GM21619 (cell line): ENCODE measurements at regions not wholly inside any gene's neighbourhood (a gene's known extent, or its start where the extent isn't known, plus 50 kb on each side); places are given as distances from the start of the nearest gene placed in this dataset.

Experiments used
- ATAC-seq: cut with Tn5 transposase; IDR thresholded peaks from one replicate; pipeline ENCODE4 v1.9.1; 2021; ENCODE audit not compliant: unreplicated experiment

GRCh38 chr1:190540366-190540765 is 62.7 kb upstream of the BRINP3 start:
- ATAC-seq: no peak

DNA sequence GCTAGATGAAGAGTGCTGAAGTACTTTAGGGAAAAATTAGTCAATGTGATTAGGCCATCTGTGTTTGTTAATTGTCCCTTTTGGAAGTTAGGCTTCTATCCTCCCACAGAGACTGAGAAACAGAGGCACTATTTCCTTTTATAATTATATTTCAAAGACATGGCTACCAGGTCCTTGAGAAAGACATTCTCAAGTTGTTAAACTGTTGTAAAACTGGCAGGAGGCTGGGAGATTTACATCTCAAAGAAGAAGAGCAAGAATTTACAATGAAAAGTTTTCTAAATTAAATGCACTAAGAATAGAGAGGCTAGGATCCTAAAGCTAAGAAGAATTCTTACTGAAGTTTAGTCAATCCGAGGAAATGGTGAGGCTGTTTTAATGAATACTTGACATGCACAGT is 74.0 kb upstream of the BRINP3 start:
- no peak for ATAC-seq

DNA sequence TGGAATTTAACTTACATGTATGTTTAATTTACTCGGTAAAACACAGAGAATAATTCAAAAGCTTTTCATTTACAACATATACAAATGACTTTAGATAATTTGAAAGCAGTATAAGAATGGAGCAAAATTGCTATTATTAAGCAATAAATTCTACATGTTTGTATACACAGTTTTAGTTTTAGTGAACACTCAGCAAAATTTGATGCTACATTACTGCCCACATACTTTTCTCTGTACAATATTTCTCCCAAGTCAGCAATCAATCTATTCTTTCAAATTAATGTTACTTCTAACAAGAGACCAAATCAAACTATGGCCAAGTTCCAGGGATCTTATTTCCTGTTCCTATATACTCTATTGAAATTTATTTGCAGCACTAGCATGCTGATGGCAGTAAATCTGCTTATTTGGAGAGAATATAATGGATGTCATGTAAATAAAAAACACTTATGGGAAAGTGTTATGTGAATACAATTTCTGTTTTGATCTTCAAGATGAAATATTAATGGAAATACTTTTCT is 82.6 kb upstream of the BRINP3 start:
- ATAC-seq: no peak

DNA sequence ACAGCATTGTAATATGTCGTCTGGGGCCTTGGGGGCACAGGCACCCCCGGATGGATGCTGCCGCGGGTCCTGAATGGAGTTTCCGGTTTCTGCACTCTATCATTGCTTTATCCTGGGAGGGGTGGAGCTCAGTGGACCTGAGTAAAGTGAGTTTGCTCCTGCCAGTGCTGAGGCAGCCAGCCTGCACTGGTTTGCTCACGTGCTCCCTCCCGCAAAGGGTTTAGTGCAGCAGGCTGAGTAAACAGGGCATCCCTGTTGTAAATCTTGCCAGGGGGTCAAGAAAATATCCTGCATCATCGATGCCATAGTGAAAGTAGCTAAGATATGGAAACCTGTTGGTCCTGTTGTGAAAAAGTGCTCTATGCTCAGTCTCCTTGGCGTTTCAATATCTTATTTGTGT is 85.6 kb upstream of the BRINP3 start:
- ATAC-seq: no peak

DNA sequence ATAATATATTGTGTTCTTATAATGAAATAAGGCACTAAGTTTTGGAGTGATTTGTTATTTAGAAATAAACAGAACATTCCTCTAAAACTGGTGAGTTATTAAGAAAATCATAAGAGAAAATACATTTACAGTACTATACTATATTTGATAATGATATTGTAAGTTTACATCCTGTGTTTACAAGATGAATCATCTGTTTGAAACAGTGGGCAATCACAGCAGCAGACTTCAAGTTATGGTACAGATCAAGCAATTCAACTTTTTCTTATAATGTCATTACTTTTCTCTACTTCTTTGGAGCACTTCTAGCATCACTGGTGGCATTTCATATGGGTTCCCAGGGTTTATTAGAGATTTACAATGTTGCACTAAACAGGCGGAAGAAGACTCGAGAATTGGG is 86.5 kb upstream of the BRINP3 start:
- ATAC-seq: no peak

DNA sequence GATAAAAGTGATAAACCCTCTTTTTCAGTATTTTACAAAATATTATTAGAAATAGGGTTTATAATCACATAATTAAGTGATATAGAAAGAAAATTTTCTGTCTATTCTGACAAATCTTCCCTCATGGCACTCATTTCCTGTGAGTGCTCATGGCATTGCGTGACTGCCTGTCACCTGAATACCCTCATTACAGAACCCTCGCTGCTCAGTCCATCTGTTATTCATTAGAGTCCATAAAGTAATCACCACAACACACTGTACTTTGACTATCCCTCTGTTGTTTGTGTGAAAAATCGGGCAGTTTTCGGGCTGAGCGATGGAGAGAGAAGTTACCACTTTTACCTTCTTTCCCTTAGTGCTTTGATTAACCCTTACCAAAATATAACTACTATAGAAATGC is 100.4 kb upstream of the BRINP3 start:
- ATAC-seq: no peak

DNA sequence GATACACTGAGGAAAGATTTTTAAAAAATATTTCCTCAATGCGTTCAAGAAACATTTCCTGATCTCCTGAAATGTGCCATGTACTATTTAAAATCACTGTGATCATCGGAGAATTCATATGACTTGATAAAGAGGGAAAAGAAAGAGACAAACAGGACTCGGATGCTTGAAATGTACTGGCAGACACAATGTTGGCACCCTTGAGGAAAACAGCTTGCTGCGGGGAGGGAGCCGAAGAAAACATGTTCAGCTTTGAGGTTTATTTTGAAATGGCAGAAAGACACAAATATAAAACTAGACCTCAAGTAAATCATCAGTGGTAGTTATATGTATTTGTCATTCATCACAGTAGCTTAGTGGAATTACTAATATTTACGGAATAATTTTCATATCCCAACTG is 100.9 kb upstream of the BRINP3 start:
- no peak for ATAC-seq

DNA sequence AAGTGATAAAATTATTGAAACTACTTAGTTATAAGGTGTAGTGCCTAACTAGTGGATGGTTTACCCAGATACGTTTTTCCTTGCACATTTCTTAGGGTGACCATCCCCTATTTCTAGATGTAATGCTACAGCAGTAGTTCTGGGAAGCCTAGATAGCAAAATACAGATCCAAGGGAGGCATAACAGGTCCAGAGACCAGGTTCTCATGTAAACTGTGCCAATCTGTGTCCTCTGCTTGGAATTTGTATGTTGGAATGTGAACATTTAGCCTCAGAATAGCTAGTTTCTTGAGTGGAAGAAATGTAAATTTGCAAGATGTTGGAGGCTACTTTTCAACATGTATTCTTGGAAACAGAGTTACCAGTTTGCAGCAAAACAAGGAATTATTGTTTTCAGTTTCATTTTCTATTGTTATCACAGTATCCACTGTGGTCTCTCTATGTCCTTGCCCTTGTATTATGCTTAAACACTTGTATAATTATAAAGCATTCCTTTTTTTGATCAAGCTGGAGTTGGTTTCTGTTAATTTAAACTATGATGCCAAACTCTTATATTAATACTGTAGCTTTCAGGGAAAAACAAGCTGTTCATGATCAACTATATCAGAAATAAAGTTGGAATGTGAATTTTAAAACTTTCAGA is 102.0 kb upstream of the BRINP3 start:
- no peak for ATAC-seq

GRCh38 chr1:190583862-190584261 is 106.2 kb upstream of the BRINP3 start:
- ATAC-seq: no peak

DNA sequence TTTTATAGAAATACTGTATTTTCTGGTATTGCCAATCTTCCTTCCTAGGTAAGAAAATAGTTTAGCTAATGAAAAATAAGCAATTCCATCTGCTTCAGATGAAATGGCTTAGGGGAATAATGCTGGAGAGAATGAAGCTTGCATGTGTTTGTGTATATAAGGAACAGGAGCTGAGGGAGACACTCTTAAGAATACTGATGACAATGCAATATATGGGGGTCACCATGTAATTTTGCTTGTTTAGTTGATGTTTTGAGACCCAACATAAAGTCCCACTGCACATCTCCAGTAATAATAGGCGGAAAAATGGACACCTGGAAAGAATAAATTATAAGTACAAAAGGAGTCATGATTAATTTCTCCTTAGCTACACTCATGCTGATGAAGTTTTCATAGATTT is 110.8 kb upstream of the BRINP3 start:
- no peak for ATAC-seq

- ATAC-seq: no peak
Measured at GRCh38 chr1:190595438-190595837, 117.8 kb upstream of the BRINP3 start.

DNA sequence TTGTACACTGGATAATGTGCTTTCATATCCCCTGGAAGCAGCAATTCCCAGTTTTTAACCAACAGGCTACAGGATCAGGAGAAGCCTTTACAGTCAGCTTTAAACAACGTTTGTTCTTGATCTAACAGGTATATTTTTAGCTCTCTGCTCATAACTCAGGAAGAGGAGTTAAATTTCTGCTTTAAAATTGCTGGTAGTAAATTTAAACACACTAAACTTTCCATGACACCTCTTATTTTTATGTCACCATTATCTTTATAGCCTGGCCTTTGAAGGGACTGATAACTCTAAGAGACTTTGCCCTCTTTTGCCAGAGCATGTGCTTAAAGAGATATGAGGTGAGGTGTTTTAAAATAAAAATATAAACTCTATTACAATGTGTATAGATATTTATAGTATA is 119.6 kb upstream of the BRINP3 start:
- ATAC-seq: no peak

DNA sequence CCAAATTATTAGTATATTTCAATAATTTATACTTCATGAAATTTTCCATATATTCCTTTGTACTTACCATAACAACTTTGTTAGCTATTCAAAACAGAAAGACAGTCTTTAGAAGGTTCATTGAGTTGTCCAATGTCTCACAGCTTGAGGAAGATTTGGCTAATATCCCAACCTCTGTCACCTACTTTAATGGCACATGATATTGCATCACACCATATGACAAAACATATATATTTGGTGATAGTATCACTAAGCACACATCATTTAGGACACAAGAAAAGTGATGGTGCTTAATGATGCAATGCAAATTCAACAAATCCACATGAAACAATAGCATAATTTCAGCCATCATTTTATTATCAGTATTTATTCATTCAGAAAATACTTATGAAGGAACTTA is 122.0 kb upstream of the BRINP3 start:
- ATAC-seq: no peak

DNA sequence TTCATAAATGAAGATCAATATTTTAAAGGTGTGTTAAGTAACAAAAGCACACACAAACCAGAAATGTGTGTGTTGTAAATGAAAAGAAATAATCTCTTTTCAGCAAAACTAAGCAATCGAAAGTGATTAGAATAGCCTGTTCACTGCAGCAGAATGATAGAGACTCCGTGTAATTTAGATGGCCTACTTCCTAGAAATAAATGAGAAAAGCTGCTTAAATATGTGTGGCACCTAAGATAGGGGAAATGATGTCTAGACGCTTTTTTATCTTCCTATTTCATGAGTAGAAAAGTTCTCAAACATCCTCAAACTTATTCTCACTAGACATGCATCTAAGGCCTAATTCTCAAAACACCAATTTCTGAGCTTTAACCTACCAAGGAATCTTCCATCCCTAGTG is 124.7 kb upstream of the BRINP3 start:
- ATAC-seq: no peak

- ATAC-seq: no peak
Measured at GRCh38 chr1:190608282-190608681, 130.6 kb upstream of the BRINP3 start.

DNA sequence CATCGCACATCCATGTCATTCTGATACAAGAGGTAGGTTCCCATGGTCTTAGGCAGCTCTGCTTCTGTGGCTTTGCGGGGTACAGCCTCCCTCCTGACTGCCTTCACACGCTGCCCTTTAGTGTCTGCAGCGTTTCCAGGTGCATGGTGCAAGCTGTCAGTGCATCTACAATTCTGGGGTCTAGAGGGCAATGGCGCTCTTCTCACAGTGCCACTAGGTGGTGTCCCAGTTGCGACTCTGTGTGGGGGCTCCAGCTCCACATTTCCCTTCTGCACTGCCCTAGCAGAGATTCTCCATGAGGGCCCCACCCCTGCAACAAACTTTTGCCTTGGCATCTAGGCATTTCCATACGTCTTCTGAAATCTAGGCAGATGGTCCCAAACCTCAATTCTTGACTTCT is 138.2 kb upstream of the BRINP3 start:
- ATAC-seq: no peak

GRCh38 chr1:190616235-190616634 is 138.6 kb upstream of the BRINP3 start:
- ATAC-seq: no peak

- ATAC-seq: no peak
Measured at GRCh38 chr1:190619724-190620123, 142.1 kb upstream of the BRINP3 start.

- ATAC-seq: no peak
Measured at GRCh38 chr1:190633488-190633887, 155.8 kb upstream of the BRINP3 start.

GRCh38 chr1:190634134-190634533 is 156.5 kb upstream of the BRINP3 start:
- ATAC-seq: no peak

GRCh38 chr1:190649553-190649952 is 171.9 kb upstream of the BRINP3 start:
- ATAC-seq: no peak

- ATAC-seq: no peak
Measured at GRCh38 chr1:190658907-190659306, 181.2 kb upstream of the BRINP3 start.

DNA sequence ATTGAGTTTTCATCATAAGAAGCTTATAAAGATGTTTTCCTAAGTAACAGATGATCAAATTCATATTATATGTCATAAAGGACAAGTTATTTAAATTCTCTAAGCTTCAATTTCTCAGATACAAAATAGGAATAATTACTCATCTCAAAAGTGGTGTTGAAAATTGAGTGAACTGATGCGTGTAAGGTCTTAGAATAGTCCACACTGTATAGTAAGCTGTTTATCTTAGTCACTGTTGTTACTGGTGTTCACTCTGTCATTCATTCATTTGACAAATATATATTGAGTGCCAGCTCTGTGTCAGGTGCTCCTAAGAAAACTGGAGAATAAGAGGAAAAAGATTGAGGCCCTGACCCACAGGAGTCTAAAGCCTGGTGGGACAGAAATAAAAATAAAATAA is 186.3 kb upstream of the BRINP3 start:
- no peak for ATAC-seq
